ENCODE measurements at regions not wholly inside any gene's neighbourhood (a gene's known extent, or its start where the extent isn't known, plus 50 kb on each side); places are given as distances from the start of the nearest gene placed in this dataset.

DNA sequence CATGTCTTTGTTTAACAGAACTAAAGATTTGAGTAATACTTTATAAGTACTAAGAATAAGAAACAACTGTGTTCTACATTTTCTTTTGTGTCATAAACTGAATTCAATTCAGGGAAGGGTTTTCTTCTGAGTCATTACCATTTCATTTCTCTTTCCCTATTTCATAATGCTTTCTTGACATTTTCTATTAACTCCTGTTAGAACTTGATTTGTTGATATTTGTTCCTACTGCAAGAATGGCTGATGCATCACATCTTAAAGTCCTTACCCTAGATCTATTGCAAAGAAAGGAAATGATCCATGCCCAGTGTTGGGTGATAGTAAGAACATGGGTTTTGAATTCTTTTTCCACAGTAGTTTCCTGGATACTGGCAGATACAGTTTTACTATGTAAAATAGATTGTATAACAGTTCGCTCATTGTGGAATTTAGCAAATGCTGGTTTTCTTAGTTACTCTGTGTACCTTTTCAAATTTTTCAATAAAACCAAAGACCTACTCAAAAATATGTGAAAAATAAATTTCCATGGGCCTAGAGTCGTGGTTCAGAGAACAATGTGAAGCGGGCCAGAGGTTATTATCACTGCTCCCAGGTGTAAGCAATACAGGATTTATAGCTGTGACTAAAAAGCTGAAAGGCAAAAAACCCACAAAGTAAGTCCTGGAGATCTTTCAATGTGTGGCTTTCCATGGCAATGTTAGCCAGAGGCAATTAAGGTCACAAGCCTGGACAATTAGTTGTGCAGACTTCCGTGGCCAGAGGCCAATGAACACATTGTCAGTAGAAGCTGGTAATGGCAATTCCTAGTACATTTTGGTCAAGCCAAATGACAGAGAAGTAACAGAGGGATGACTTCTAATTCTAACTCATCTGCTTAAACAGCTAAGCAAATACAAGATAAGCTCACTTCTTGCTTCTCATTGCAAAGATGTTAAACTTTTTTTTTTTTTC, 127.3 kb upstream of the FAT4 start:
- Histone ChIP-seq H3K36me3 (ENCODE audit: insufficient read depth, low read length, poor library complexity, severe bottlenecking) (no peaks in the 10 kb centered on the region), H3K27ac (ENCODE audit: low read depth, low read length, poor library complexity, severe bottlenecking) (no peak overlapping the region), H3K27me3 (replicated peaks; ENCODE audit: insufficient read depth, low read depth, low read length, poor library complexity) (no peaks in the 10 kb centered on the region), H3K4me3 (ENCODE audit: low read depth, low read length, poor library complexity, severe bottlenecking) (no peak overlapping the region), H3K4me1 (ENCODE audit: insufficient read depth, low read length, poor library complexity, severe bottlenecking) (no peaks in the 10 kb centered on the region), H3K9me3 (ENCODE audit: low read depth, low read length, poor library complexity, severe bottlenecking) (no peaks in the 10 kb centered on the region)
- ChIA-PET POLR2A (ENCODE audit: low non-redundant PET) (interaction anchor here (0.6 kb wide), 1 partner anchor 10 kb away, joined by 7 read pairs; no protein-coding TSS in a partner anchor), CTCF (no interaction called here)
- no TSS peak for BruUV-seq (replicated peaks)
- intact Hi-C loops (cut with micrococcal nuclease; ENCODE audit: unreplicated experiment): no loop called here
- TF ChIP-seq, protein P1, sequence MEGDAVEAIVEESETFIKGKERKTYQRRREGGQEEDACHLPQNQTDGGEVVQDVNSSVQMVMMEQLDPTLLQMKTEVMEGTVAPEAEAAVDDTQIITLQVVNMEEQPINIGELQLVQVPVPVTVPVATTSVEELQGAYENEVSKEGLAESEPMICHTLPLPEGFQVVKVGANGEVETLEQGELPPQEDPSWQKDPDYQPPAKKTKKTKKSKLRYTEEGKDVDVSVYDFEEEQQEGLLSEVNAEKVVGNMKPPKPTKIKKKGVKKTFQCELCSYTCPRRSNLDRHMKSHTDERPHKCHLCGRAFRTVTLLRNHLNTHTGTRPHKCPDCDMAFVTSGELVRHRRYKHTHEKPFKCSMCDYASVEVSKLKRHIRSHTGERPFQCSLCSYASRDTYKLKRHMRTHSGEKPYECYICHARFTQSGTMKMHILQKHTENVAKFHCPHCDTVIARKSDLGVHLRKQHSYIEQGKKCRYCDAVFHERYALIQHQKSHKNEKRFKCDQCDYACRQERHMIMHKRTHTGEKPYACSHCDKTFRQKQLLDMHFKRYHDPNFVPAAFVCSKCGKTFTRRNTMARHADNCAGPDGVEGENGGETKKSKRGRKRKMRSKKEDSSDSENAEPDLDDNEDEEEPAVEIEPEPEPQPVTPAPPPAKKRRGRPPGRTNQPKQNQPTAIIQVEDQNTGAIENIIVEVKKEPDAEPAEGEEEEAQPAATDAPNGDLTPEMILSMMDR (conservative IDR thresholded peaks at IDR 0.05; ENCODE audit: low read depth, low read length): no peak
- no peak for TF ChIP-seq EZH2 (IDR thresholded peaks at IDR 0.05; ENCODE audit: borderline replicate concordance, low read depth, low read length, poor library complexity, severe bottlenecking)
- no peak for DNase-seq (ENCODE audit: low spot score)

DNA sequence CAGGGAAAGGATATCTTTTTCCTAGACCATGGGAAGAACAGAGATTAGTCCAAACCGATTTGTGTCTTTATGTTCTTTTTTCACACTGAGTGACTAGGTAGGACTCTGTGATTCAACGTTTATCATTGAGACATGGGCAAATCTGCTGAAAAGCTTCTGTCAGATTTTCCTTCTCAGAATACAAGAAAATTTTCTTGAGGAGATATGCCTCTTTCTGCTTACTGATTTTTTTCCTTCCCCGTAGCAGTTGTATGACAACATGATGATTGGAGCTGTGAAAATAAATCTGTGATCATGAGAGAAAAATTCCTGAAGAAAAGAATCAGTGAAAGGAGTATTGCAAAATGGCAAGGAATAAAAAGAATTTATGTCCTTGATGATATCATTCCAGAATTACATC, 130.6 kb upstream of the FAT4 start:
- no peak for TF ChIP-seq EZH2 (IDR thresholded peaks at IDR 0.05; ENCODE audit: borderline replicate concordance, low read depth, low read length, poor library complexity, severe bottlenecking)
- TF ChIP-seq, protein P1 (conservative IDR thresholded peaks at IDR 0.05; ENCODE audit: low read depth, low read length): no peak
- DNase-seq (ENCODE audit: low spot score): no peak
- BruUV-seq (replicated peaks): no TSS peak
- intact Hi-C loops (cut with micrococcal nuclease; ENCODE audit: unreplicated experiment): no loop called here
- Histone ChIP-seq H3K36me3 (ENCODE audit: insufficient read depth, low read length, poor library complexity, severe bottlenecking) (no peaks in the 10 kb centered on the region), H3K27ac (ENCODE audit: low read depth, low read length, poor library complexity, severe bottlenecking) (no peak overlapping the region), H3K27me3 (replicated peaks; ENCODE audit: insufficient read depth, low read depth, low read length, poor library complexity) (no peaks in the 10 kb centered on the region), H3K9me3 (ENCODE audit: low read depth, low read length, poor library complexity, severe bottlenecking) (no peaks in the 10 kb centered on the region), H3K4me1 (ENCODE audit: insufficient read depth, low read length, poor library complexity, severe bottlenecking) (no peaks in the 10 kb centered on the region), H3K4me3 (ENCODE audit: low read depth, low read length, poor library complexity, severe bottlenecking) (no peak overlapping the region)
- CTCF ChIA-PET: no interaction called here
- POLR2A ChIA-PET (ENCODE audit: low non-redundant PET): no interaction called here

DNA sequence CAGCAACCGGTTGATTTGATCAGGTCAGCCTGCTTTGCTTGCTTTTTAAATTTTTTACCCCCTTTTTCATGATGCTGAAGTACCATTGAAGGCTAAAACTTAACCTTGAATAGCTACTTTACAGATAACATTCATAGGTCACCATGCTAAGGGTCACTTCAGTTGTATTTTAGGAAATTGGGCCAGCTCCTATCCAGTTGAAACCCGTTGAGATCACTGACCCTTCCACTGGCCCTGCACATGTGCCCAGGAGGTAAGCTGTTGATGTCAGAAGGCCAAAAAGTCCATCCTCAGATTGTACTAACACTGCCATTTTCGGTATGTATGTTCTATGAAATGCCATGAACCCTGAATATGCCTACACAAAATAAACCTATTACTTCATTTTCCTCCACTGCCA, 133.0 kb upstream of the FAT4 start:
- Histone ChIP-seq H3K9me3 (ENCODE audit: low read depth, low read length, poor library complexity, severe bottlenecking) (no peaks in the 10 kb centered on the region), H3K36me3 (ENCODE audit: insufficient read depth, low read length, poor library complexity, severe bottlenecking) (no peaks in the 10 kb centered on the region), H3K27me3 (replicated peaks; ENCODE audit: insufficient read depth, low read depth, low read length, poor library complexity) (no peaks in the 10 kb centered on the region), H3K4me1 (ENCODE audit: insufficient read depth, low read length, poor library complexity, severe bottlenecking) (no peaks in the 10 kb centered on the region), H3K27ac (ENCODE audit: low read depth, low read length, poor library complexity, severe bottlenecking) (no peak overlapping the region), H3K4me3 (ENCODE audit: low read depth, low read length, poor library complexity, severe bottlenecking) (no peak overlapping the region)
- no peak for TF ChIP-seq EZH2 (IDR thresholded peaks at IDR 0.05; ENCODE audit: borderline replicate concordance, low read depth, low read length, poor library complexity, severe bottlenecking)
- TF ChIP-seq, protein P1 (conservative IDR thresholded peaks at IDR 0.05; ENCODE audit: low read depth, low read length): no peak
- ChIA-PET POLR2A (ENCODE audit: low non-redundant PET) (no interaction called here), CTCF (no interaction called here)
- DNase-seq (ENCODE audit: low spot score): no peak
- intact Hi-C loops (cut with micrococcal nuclease; ENCODE audit: unreplicated experiment): no loop called here
- no TSS peak for BruUV-seq (replicated peaks)

Data from A673 (cell line).